ENCODE measurements at regions not wholly inside any gene's neighbourhood (a gene's known extent, or its start where the extent isn't known, plus 50 kb on each side); places are given as distances from the start of the nearest gene placed in this dataset.
"Not testable (repeated sequence)": the region's sequence is repeated elsewhere in the genome, so short reads cannot be mapped to it uniquely, and the experiment has no call there.

DNA sequence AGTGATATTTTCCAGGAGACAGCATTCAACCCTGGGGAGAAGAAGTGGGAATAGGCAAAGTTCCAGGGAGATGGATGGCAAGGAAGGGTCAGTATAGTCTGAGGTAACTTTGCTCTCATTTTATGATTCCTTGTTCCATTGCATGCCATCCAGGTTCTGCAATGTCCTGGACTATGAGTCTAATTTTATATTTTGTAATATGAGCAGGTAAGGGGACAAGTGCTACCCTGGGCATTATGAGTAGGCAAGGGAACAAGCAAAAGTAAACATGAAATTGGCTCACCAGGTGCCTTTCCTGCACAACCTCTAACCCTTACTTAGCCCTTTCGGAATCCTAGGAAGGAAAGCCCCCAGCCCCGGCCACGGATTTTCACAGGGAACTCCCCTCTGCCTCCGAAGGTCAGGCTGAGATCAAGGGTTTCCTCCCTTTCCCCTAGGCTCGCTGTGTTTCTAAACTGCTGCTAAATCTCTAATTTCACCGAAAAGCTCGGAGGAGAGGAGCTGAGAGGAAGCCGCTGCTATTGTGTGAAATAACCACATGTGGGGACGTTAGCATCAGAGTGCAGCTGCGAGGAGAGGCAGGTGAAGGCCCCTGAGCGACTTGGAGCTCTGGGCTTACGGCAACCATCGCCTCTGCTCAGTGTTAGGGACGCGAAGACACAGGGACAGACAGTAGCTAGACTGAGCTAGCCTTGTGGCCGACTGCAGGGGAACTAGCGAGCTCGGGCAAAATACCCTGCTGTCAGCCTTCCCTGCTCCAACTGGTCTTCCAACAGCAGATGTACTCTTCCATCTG is 194.7 kb downstream of the KDM5D start:
- no peak for DNase-seq (ENCODE audit: low read depth)
- no peak for TF ChIP-seq CTCF (IDR thresholded peaks at IDR 0.05; ENCODE audit: insufficient read depth, low read depth, low read length)
- no peak overlapping the region for H3K4me3 ChIP-seq (ENCODE audit: low read depth, low read length)

DNA sequence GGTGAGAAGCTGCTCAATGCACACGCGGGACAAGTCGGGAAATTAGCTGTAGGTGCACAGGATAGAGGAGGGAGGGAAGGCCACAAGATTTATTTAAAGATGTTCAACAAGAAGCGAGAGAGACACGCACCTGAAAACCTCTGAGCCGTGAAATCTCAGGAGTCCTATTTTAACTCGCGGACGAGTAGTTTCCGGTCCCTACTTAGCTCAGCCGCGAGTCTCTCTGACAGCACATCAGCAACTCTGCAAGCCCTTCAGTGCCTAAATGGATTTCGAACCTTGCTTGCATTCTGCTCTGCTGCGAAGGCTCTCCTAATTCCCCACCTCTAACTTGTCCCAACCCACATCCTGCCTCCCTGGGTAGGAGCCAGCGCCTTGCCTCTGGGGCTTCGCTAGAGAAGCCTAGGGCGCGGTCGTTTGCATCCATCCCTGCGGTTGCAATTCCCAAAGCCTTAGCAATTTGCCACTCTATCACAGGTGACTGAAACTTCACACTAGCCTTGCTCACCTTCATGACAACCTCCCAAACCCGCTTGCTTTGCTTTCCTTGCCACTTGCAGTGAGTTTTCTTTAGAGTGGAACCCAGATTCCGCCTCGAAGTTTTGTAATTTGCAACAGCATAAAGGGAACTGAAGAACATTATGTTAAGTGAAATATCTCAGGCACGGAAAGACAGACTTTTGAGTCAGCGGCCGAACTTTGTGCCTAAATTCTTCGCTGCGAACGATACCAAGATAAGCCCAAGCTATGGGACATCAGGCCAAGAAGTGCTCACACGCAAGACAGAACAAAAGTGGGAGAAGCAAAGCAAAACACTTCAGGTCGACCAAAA is 202.8 kb downstream of the KDM5D start:
- no peak for DNase-seq (ENCODE audit: low read depth)
- no peak for TF ChIP-seq CTCF (IDR thresholded peaks at IDR 0.05; ENCODE audit: insufficient read depth, low read depth, low read length)
- H3K4me3 ChIP-seq (ENCODE audit: low read depth, low read length), result no peak overlapping the region

- not testable (repeated sequence) for H3K4me3 ChIP-seq (ENCODE audit: low read depth, low read length); DNase-seq (ENCODE audit: low read depth)
These were observed 208.8 kb downstream of the KDM5D start for GRCh38 chrY:19535697-19536096.

DNA sequence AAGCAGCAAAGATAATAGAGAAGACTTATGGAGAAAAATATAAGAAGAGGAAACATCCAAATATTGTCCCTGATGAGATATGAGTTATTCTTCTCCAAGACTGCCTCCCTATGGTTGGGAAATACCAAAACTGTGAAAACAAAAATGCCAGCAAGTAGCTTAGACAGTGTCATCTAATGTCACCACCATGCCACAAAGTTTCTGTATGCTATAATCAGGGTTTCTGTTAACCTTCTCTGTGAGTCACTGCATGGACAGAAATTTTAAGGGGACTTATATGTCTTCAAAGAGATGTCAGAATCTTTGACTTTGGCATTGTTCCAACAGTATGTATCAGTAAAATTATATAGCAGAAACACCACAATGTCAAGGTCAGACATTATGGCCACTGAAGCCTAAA is 222.6 kb downstream of the KDM5D start:
- TF ChIP-seq CTCF (IDR thresholded peaks at IDR 0.05; ENCODE audit: insufficient read depth, low read depth, low read length), result no peak
- no peak overlapping the region for H3K4me3 ChIP-seq (ENCODE audit: low read depth, low read length)
- no peak for DNase-seq (ENCODE audit: low read depth)

DNA sequence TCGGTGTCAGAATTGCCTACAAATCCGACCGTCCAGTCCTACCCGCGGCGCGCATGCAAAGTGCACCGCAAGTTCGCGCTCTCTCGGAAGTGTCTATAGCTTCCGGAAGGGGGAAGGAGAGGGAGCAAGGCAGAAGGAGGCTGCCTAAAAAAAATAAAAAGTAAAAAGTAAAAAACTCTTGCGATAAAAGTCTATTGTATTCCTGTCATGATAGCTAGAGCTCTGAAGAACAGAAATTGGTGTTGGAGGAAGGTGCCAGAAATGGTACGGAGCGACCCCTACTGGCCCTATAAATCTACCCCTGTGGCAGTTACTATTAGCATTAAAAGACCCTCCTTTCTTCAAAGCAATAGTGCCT is 241.5 kb downstream of the KDM5D start:
- TF ChIP-seq CTCF (IDR thresholded peaks at IDR 0.05; ENCODE audit: insufficient read depth, low read depth, low read length), result no peak
- no peak for DNase-seq (ENCODE audit: low read depth)

GRCh38 chrY:19502169-19503091 is 242.1 kb downstream of the KDM5D start:
- no peak for TF ChIP-seq CTCF (IDR thresholded peaks at IDR 0.05; ENCODE audit: insufficient read depth, low read depth, low read length)
- H3K4me3 ChIP-seq (ENCODE audit: low read depth, low read length), result no peak overlapping the region
- DNase-seq (ENCODE audit: low read depth), result no peak

More for the DNA sequence above, 241.5 kb downstream of the KDM5D start:
- H3K4me3 ChIP-seq (ENCODE audit: low read depth, low read length), result no peak overlapping the region

Measured in fibroblast of villous mesenchyme (primary cell).